Posterior vena cava (tissue), 2 donors: ENCODE measurements at regions not wholly inside any gene's neighbourhood (a gene's known extent, or its start where the extent isn't known, plus 50 kb on each side); places are given as distances from the start of the nearest gene placed in this dataset.
"Not testable (repeated sequence)": the region's sequence is repeated elsewhere in the genome, so short reads cannot be mapped to it uniquely, and the experiment has no call there.

Source experiments
- DNase-seq: peaks from one replicate; pipeline ENCODE4 v3.0.0-alpha.2; 2020; ENCODE audit warnings: low spot score
- intact Hi-C, 2 donors: fragments of 100-400 bp; cut with DNase I; formaldehyde crosslinking; loops; one replicate each; pipeline versions ENCODE4 v1.14.1 to v1.14.2; 2022 to 2023
- donor health status: DM: yes; HTN: yes; CAD: no.
- donor health status: DM: yes; HTN: yes; CAD: no.

DNA sequence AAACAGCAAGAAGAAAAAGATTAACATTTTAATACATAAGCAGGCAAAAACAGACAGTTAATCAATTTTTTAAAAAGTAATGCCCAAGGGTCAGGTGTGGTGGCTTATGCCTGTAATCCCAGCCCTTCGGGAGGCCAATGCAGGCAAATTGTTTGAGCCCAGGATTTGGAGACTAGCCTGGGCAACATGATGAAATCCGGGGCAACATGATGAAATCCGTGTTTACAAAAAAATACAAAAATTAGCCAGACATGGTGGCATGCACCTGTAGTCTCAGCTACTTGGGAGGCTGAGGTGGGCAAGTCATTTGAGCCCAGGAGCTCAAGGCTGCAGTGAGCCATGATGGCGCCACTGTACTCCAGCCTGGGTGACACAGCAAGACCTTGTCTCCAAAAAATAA, 94.1 kb upstream of the DST start:
- intact Hi-C loops = no loop called here
- DNase-seq = no peak

DNA sequence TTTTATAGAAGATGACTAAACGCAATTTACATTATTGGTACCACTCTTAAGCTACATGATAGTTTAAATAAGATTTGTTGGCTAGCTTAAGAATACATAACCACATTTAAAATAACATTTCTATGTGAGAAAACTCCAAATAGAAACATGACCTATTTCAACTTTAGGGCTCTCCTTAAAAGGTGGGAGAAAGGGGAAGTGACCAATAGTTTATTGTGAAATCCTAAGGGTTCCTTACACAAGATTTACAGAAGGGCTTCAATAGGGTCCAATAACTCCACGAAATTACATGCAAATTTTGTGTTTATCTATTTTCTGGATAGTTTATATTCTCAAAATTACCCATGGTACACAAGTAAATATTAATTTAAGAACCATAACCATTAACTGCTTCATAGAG, 91.6 kb upstream of the DST start:
- intact Hi-C loops = no loop called here

DNA sequence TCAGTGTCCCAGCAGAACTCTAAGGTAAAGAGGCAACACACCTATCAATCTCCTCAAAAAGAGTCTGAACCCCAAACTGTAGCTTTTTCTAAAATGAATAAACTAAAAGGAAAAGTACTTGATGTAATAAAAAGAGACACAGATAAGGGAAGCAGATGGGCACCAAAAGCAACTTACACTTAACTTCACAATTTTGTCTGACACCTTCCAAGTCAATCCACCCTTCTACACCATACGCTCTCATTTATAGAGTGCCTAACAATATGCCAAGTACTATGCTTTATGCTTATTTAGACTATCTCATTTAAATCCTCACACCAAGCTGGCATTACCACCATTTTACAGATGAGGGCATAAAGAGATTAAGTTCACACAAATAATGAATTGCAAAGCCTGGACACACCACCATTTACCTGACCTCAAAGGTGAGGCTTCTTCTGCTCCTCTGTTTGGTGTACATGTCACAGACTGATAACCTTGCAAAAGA, 90.6 kb upstream of the DST start:
- intact Hi-C loops = no loop called here
- no peak for DNase-seq

More for the DNA sequence above, 91.6 kb upstream of the DST start:
- DNase-seq = no peak

DNA sequence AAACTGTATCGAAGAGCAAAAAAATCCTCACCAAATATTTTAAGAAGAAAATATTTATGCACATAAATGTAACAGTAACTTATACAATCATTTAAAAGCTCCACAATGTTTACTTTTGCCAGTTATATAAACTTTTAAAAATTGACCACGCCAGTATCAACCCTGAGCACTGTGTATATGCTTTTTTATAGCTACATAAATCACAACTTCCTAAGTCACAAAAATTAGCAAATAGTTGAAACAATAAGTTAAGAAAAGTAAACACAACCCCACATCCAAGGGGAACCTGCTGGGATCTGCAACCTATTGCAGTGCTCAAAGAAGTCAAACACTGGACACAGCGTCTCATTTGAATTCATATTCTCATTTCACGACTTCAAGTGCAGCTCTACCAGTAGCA, 89.8 kb upstream of the DST start:
- no peak for DNase-seq
- intact Hi-C loops = no loop called here

DNA sequence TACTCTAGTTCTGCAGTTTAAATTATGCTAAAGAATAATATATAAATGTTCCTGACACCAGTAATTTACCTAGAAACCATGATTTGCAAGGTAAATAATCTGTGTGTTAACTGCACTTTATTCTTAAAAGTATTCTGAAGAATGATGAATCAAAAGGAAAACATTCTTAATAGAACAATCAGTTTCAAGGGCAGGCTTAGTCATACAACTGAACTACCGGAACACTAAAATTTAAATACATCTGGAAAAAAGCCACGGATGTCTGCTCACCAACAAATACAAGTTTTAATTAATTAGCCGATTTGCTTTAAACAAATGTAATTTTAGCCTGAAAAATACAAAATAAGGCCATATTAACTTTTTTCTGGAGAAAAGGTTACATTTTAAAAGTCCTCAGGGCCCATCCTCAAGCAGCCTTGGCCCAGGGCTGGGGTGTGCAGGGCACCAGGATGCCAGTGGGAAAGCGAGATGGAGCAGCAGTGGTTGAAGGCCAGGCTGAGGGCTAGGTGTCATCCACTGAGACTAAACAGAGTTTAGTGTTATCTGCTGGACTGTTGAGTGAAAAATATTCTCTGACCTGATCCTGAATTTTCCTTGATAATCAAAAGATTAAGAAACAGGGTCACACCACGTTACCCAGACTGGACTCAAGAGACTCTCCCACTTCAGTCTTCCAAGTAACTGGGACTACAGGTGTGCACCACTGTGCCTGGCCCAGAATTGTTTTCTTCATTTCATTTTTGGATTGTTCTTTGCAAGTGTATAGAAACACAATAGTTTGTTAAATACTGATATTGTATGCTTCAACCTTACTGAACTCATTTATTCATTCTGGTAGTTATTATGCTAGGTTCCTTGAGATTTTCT, 88.2 kb upstream of the DST start:
- intact Hi-C loops = no loop called here
- no peak for DNase-seq

DNA sequence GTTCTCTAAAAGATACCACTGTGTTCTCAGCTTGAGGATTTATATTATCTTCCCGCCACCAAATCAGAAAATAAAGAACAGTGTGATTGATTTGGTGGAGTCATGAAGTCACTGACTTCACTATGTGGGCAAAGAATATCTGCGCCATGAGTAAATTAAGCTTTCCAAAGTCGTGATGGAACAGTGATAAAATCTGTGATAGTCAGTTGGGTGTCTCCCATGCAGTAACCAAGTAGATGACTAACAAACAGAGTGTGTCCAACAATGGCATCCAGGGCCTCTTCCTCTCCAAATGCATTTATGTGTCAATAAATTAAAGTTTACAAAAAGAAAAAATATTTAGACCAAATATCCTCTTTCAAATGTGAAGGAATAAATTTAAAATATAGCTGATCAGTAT, 87.0 kb upstream of the DST start:
- no peak for DNase-seq
- intact Hi-C loops = no loop called here

DNA sequence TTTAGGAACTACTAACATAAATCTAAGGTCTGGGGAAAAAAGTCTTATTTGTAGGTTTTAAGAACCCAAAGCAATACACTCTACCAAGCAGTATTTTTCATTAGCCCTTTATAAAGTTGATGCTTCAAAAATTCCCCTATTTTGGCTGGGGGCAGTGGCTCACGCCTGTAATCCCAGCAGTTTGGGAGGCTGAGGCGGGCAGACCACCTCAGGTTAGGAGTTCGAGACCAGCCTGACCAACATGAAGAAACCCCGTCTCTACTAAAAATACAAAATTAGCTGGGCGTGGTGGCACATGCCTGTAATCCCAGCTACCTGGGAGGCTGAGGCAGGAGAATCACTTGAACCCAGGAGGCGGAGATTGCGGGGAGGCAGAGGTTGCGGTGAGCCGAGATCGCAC, 86.5 kb upstream of the DST start:
- intact Hi-C loops, DNase-seq: not testable (repeated sequence)

DNA sequence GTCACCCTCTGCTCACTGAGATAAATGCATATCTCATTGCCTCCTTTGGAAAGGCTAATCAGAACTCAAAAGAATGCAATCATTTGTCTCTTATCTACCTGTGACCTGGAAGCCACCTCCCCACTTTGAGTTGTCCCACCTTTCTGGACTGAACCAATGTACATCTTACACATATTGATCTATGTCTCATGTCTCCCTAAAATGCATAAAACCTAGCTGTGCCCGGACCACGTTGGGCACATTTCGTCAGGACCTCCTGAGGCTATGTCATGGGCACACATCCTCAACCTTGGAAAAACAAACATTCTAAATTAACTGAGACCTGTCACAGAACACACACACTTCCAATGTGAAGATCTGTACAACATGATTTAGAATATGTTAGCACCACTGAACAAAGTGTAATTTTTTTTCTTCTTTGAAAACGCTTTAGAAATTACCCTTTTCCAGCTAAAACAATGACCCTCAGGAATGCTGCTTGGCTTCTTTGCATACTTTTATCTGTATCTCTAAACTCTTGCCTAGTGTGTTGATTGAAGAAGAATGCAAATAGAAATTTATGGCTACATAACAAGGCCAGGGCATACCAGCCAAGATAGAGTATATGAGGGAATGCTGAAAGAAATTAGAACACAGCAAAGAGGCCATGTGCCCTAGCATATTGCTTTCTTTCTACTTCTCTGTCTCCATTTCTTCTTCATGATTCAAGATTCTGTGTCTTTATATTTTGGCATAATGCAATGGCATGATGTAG, 84.6 kb upstream of the DST start:
- no peak for DNase-seq
- intact Hi-C loops = no loop called here

DNA sequence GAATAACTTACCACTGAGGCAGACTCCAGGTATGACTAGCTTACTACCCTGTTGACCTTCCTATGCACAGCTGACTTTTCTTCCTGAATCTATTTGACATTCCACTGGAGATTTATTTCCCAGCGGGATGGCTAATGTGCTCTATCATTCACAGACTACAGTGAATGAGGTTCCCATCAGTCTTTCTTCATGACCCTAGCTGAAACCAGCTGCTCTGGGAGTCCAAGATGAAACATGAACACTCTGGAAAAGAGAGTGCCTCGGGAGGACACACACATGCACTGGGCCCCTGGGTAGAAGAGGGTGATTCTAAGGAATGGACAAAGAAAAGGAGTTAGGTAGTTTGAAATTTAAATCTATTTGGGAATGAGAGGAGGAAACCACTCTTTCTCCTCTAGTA, 82.6 kb upstream of the DST start:
- intact Hi-C loops = no loop called here
- DNase-seq = no peak

DNA sequence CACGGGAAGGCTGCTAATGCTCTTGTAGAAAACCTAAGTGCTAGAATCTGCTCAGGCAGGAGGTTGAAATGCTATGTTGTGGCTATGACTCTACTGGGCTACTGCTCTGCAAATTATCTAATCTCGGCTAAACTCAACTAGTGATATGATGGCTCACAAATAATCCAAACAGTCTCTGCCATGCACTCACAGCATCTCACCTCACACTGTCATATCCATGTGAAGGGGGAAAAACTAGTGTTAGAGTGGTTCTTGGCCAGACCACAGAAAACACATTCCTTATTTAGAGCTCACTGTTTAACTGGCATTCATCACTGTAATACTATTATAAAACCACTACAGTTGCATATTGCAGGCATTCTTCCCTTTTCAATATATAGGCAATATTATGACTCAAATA, 81.8 kb upstream of the DST start:
- DNase-seq = no peak
- intact Hi-C loops = no loop called here

DNA sequence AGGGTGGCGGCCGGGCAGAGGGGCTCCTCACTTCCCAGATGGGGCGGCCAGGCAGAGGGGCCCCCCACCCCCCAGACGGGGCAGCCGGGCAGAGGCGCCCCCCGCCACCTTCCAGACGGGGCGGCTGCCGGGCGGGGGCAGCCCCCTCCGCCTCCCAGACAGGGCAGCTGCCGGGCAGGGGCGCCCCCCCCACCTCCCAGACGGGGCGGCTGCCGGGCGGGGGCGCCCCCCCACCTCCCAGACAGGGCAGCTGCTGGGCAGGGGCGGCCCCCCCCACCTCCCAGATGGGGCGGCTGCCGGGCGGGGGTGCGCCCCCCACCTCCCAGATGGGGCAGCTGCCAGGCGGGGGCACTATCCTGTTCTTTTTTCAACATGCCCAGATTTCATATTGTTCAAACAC, 78.2 kb upstream of the DST start:
- intact Hi-C loops = no loop called here
- DNase-seq = no peak

DNA sequence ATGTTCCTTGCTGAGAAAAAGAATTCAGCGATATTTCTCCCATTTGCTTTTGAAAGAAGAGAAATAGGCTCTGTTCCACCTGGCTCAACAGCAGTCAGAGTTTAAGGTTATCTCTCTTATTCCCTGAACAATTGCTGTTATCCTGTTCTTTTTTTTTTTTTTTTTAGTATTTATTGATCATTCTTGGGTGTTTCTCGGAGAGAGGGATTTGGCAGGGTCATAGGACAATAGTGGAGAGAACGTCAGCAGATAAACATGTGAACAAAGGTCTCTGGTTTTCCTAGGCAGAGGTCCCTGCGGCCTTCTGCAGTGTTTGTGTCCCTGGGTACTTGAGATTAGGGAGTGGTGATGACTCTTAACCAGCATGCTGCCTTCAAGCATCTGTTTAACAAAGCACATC, 77.5 kb upstream of the DST start:
- intact Hi-C loops, DNase-seq: not testable (repeated sequence)

DNA sequence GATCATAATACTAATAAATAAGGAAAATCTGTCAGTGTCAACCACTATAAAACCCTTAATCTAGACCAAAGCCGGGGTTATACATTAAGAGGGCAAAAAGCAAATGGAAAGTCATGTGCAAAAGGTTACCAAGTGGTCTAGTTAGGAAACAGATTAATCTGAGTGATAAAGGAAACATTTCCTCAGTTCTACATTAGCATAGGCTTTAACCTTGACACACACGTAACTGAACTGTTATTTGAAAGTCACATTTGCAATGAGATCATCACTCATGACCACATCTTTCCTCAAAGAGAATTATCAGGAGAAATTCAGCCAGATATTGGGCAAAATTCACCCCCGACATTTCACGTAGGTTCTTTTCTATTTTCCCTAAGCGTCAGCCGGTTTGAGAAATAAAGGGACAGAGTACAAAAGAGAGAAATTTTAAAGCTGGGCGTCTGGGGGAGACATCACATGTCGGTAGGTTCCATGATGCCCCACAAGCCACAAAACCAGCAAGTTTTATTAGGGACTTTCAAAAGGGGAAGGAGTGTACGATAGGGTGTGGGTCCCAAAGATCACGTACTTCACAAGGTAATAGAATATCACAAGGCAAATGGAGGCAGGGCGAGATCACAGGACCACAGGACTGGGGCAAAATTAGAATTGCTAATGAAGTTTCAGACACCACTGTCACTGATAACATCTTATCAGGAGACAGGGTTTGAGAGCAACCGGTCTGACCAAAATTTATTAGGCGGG, 76.8 kb upstream of the DST start:
- intact Hi-C loops = loop anchor here (10.0 kb wide), 2 partner anchors 45 to 125 kb away; no protein-coding TSS in a partner anchor

DNA sequence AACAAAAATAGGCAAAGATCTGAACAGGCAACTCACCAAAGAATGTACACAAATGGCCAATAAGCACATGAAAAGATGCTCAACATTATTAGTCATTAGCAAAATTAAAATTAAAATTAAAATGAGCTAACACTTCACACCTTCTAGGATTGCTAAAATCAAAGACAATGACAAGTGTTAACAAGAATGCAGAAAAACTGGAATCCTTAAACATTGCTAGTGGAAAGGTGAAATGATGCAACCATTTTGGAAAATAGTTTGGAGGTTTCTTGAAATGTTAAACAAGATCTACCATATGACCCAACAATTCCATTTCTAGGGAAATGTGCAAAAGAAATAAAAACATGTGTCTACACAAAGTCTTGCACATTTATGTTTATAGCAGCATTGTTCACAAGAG, 75.5 kb upstream of the DST start:
- intact Hi-C loops = loop anchor here (10.0 kb wide), 2 partner anchors 47 to 127 kb away; no protein-coding TSS in a partner anchor
- no peak for DNase-seq

More for the DNA sequence above, 76.8 kb upstream of the DST start:
- not testable (repeated sequence) for DNase-seq

DNA sequence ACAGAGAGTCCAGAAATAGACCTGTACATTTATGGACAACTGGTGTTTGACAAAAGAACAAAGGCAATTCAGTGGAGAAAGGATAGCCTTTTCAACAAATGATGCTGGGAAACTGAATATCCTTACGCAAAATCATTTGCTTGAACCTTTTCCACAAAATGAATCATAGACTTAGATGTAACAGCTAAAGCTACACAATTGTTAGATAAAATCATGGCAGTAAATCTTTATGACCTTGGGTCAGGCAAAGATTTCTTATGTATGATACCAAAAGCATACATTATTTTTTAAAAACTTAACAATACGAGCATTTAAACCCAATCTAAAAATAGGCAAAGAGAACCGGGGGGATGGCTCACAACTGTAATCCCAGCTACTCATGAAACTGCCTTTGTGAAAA, 73.5 kb upstream of the DST start:
- DNase-seq = no peak
- intact Hi-C loops = loop anchor here (10.0 kb wide), 2 partner anchors 49 to 129 kb away; no protein-coding TSS in a partner anchor

DNA sequence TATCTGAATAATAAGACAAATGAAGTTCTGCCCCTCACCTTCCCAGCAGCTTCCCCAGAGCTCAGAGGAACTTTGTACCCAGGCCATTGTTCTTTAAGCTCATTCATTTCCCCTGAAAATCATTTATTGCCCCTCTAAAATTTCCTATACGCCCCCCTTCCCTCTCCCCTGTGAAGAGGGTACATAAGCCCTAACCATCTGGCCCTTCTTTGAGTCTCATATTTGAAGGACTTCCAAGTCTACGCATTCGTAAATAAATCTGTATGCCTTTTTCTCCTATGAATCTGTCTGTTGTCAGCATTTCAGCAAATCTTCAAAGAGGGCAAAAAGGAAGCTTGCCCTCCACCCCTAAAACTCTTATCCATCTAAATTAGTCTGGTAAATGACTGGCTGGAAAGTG, 73.1 kb upstream of the DST start:
- intact Hi-C loops = loop anchor here (10.0 kb wide), 2 partner anchors 49 to 129 kb away; no protein-coding TSS in a partner anchor
- DNase-seq = no peak

DNA sequence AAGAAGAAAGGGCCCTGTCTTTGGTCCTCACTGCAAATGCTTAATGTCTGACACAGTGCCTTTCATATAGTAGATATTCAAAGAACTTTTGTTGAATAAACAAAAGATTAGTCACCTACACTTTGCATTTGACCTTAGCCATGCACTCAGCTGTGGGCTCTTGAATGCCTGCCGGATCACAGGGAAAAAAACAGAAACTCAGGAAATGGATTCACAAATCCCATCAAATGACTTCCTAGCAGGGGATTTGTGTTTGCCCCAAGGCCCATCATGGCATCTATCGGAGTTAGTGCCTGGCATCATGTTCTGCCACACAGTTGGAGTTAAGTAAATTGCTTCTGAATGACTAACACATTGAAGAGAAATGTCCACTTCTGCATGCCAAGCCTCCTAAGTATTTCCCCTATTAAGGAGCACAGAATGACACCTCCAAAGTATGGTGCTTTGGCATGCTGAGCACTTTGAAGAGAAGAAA, 72.3 kb upstream of the DST start:
- intact Hi-C loops = loop anchor here (10.0 kb wide), 2 partner anchors 50 to 130 kb away; no protein-coding TSS in a partner anchor
- DNase-seq = no peak

DNA sequence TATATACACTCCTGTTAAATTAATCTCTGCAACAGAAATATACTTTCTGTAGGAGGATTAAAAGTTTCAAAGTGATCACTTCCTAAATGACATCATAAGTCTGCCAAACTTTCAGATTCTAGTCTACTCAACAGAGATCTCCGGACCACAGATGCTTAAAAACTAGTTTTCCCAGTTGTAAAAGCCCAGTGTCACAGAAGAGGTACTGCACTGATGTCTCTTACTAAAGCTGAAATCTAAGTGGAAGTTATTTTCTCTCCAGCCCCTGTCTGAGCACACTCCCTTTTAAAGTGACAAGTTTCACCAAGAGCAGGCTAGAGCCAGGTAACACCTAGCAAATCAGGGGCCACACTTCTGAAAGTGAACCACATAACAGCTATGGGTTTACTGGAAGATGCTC, 71.6 kb upstream of the DST start:
- intact Hi-C loops = loop anchor here (10.0 kb wide), 2 partner anchors 51 to 131 kb away; no protein-coding TSS in a partner anchor
- no peak for DNase-seq

DNA sequence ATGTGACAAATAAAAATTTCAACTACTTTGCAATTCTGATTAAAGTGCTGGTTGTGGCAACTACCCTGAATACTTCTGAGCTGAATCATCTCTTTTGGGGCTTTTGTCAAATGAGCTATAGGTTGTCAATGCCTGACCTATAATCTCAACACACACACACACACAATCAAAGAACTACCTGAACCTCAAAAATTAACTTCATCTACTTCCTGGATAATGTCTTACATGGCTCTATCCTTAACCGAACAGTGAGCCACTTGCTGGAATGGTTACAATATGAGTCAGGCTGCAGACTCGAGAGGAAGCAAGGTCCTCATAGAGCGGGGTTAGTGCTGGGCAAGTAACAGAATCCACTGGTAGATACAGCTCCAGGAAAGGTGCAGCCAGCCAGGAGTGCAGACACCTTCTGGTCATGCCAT, 70.6 kb upstream of the DST start:
- intact Hi-C loops = loop anchor here (10.0 kb wide), 2 partner anchors 52 to 132 kb away; no protein-coding TSS in a partner anchor
- no peak for DNase-seq
